ENCODE measurements at regions not wholly inside any gene's neighbourhood (a gene's known extent, or its start where the extent isn't known, plus 50 kb on each side); places are given as distances from the start of the nearest gene placed in this dataset.
"Not testable (repeated sequence)": the region's sequence is repeated elsewhere in the genome, so short reads cannot be mapped to it uniquely, and the experiment has no call there.

GRCh38 chr1:120267894-120268551, 91.7 kb upstream of the SEC22B start:
- H3K36me3 Mint-ChIP-seq (ENCODE audit: low read depth); H3K4me3 Mint-ChIP-seq; H3K4me1 Mint-ChIP-seq (ENCODE audit: low read depth); DNase-seq (ENCODE audit: low spot score); H3K27me3 Mint-ChIP-seq (ENCODE audit: low read depth); H3K27ac Mint-ChIP-seq; H3K9me3 Mint-ChIP-seq: not testable (repeated sequence)

GRCh38 chr1:120264564-120264963, 88.2 kb upstream of the SEC22B start:
- H3K27me3 Mint-ChIP-seq (ENCODE audit: low read depth); H3K36me3 Mint-ChIP-seq (ENCODE audit: low read depth); H3K4me1 Mint-ChIP-seq (ENCODE audit: low read depth); H3K4me3 Mint-ChIP-seq; H3K27ac Mint-ChIP-seq; DNase-seq (ENCODE audit: low spot score); H3K9me3 Mint-ChIP-seq: not testable (repeated sequence)

DNA sequence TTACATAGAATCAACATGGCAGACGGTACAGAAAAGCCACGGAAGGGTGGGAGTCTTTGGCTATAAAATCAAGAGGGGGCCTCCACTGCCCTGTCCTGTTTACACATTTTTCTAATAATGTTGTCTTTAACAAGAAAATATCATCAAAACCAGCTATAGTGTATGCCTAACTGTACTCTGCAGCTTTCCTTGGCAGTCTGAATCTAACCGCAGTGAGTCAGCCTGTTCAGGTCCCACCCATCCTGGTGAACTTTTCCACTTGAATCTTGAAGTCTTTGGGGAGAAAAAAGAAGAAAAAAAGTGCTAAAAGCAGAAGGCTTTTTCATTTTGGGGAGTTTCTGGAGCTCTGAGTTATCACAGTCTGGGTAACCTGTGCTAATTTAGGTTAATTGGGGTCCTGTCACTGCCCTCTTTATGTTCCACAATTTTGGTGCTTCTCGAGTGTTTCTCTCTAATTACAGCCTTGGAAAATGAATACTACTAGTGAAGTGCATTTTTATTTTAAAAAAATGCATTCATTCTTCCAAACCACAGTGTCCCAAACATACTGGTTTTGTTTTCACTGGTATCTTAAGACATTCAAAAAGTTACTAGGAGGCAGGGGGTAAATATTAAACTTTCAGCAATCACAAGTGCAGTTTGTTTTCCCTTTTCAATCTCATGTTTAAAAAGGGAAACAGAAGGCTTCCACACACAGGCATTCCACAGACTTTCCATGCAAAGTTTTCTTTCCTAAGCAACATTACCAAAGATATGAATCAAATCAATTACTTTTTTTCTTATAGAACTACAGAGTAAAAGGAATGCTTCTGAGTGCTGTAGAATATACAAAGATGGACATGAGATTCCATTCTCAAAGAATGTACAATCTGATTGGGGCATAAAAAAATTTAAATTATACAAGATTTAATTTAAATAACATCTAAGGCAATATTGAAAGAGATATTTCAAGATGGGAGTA, 86.8 kb upstream of the SEC22B start:
- not testable (repeated sequence) for H3K27ac Mint-ChIP-seq

DNA sequence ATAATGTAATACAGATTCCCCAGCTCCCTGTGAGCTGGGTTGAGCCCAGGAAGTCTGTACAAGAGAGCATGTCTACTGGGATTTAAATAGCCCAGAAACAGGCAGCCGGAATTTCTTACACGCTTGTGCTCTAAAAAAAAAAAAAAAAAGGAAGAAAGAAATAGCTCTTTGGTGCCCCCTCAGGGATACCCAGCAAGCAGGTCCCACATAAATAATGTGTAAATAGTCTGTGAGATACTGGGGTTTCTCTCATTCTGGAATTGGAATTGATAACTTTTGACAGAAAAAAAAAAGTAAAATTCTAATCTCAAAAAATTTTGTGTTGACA, 81.4 kb upstream of the SEC22B start:
- not testable (repeated sequence) for H3K9me3 Mint-ChIP-seq; DNase-seq (ENCODE audit: low spot score); H3K36me3 Mint-ChIP-seq (ENCODE audit: low read depth); H3K27me3 Mint-ChIP-seq (ENCODE audit: low read depth); H3K4me1 Mint-ChIP-seq (ENCODE audit: low read depth); H3K27ac Mint-ChIP-seq; H3K4me3 Mint-ChIP-seq

More for the DNA sequence above, 86.8 kb upstream of the SEC22B start:
- H3K4me3 Mint-ChIP-seq; H3K27me3 Mint-ChIP-seq (ENCODE audit: low read depth); H3K36me3 Mint-ChIP-seq (ENCODE audit: low read depth); DNase-seq (ENCODE audit: low spot score); H3K4me1 Mint-ChIP-seq (ENCODE audit: low read depth); H3K9me3 Mint-ChIP-seq: not testable (repeated sequence)

GRCh38 chr1:120257064-120257777, 80.9 kb upstream of the SEC22B start:
- not testable (repeated sequence) for H3K4me1 Mint-ChIP-seq (ENCODE audit: low read depth); H3K36me3 Mint-ChIP-seq (ENCODE audit: low read depth); DNase-seq (ENCODE audit: low spot score); H3K9me3 Mint-ChIP-seq; H3K4me3 Mint-ChIP-seq; H3K27ac Mint-ChIP-seq; H3K27me3 Mint-ChIP-seq (ENCODE audit: low read depth)

DNA sequence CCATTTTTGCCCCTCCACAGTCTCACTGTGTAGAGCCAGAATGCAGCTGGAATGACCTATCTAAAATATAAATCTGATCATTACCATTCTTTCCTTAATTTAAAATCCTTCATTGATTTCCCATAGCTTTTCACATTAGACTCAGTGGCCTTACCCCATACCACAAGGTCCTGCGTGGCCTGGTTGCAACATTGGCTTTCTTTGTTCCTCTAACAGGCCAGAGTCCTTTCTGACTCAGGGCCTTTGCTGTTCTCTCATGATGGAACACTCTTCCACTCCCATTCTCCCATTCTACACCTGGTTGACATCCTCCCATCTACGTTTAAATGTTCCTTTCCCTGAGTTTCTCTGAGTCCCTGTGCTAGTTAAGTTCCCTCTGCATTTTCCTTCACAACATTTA, 74.4 kb upstream of the SEC22B start:
- H3K9me3 Mint-ChIP-seq; H3K36me3 Mint-ChIP-seq (ENCODE audit: low read depth); H3K27ac Mint-ChIP-seq; H3K4me3 Mint-ChIP-seq; H3K27me3 Mint-ChIP-seq (ENCODE audit: low read depth); H3K4me1 Mint-ChIP-seq (ENCODE audit: low read depth); DNase-seq (ENCODE audit: low spot score): not testable (repeated sequence)

DNA sequence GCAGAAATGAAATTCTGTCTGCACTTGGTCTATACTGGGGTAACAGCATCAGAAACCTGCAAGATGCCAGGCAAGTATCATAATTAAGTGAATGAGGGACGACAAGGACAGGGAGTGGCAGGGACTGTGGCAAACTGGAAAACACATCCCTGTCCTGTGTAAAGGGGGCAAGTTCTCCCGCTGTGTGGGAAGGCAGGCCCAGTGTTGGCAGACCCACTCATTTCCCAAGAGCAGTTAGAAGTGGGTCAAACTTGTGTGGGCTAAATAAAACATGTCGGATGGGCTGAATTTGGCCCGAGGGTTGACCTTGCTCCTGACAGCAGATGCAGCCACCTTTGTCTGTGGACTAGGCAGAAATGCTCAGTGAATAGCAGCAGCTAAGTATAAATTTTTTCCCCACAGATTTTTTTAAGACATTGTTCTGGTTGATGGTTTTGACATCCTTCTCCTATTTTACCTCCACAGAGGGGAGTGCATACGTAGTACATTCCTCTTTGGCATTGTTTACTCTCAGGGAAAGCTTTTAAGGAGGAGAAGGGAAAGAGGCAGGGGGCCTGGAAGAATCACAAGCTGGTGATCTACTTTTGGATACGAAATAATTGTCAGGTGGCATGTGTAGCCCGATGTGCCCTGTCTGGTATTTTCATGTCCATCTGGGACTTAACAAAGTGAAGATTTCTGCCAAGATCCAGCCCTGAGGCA, 72.6 kb upstream of the SEC22B start:
- H3K27me3 Mint-ChIP-seq (ENCODE audit: low read depth); DNase-seq (ENCODE audit: low spot score); H3K27ac Mint-ChIP-seq; H3K4me1 Mint-ChIP-seq (ENCODE audit: low read depth); H3K36me3 Mint-ChIP-seq (ENCODE audit: low read depth); H3K4me3 Mint-ChIP-seq; H3K9me3 Mint-ChIP-seq: not testable (repeated sequence)

- not testable (repeated sequence) for H3K27me3 Mint-ChIP-seq (ENCODE audit: low read depth); H3K4me3 Mint-ChIP-seq; DNase-seq (ENCODE audit: low spot score); H3K27ac Mint-ChIP-seq; H3K4me1 Mint-ChIP-seq (ENCODE audit: low read depth); H3K36me3 Mint-ChIP-seq (ENCODE audit: low read depth); H3K9me3 Mint-ChIP-seq
Observed at GRCh38 chr1:120248203-120248602, 71.9 kb upstream of the SEC22B start.

GRCh38 chr1:120243867-120244266, 67.5 kb upstream of the SEC22B start:
- not testable (repeated sequence) for DNase-seq (ENCODE audit: low spot score); H3K27ac Mint-ChIP-seq; H3K27me3 Mint-ChIP-seq (ENCODE audit: low read depth); H3K9me3 Mint-ChIP-seq; H3K4me1 Mint-ChIP-seq (ENCODE audit: low read depth); H3K36me3 Mint-ChIP-seq (ENCODE audit: low read depth); H3K4me3 Mint-ChIP-seq

GRCh38 chr1:120242582-120242981, 66.3 kb upstream of the SEC22B start:
- DNase-seq (ENCODE audit: low spot score); H3K4me3 Mint-ChIP-seq; H3K27ac Mint-ChIP-seq; H3K4me1 Mint-ChIP-seq (ENCODE audit: low read depth); H3K9me3 Mint-ChIP-seq; H3K27me3 Mint-ChIP-seq (ENCODE audit: low read depth); H3K36me3 Mint-ChIP-seq (ENCODE audit: low read depth): not testable (repeated sequence)

- not testable (repeated sequence) for H3K36me3 Mint-ChIP-seq (ENCODE audit: low read depth); H3K27ac Mint-ChIP-seq; H3K4me1 Mint-ChIP-seq (ENCODE audit: low read depth); H3K4me3 Mint-ChIP-seq; H3K27me3 Mint-ChIP-seq (ENCODE audit: low read depth); DNase-seq (ENCODE audit: low spot score); H3K9me3 Mint-ChIP-seq
Observed at GRCh38 chr1:120241868-120242267, 65.5 kb upstream of the SEC22B start.

GRCh38 chr1:120240181-120240580, 63.9 kb upstream of the SEC22B start:
- not testable (repeated sequence) for H3K4me3 Mint-ChIP-seq; H3K27me3 Mint-ChIP-seq (ENCODE audit: low read depth); H3K4me1 Mint-ChIP-seq (ENCODE audit: low read depth); DNase-seq (ENCODE audit: low spot score); H3K27ac Mint-ChIP-seq; H3K36me3 Mint-ChIP-seq (ENCODE audit: low read depth); H3K9me3 Mint-ChIP-seq

DNA sequence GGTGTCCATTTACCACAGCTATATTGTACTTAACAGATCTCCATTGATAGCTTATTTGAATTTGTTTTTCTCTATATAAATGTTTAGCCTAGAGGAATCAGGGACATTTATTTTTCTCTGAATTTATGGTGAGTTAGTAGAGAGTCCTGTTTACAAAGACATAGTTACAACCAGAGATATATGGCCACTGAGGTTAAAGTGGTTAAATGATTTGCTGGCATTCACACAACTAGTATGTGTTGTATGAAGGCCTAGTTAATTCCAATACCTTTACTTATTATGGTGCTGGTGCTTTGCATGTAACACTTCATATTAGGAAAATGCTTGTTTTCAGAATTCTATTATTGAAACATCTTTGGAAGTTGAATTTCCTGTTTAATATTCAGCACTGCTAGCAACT, 63.0 kb upstream of the SEC22B start:
- H3K4me1 Mint-ChIP-seq (ENCODE audit: low read depth) = not testable (repeated sequence)

DNA sequence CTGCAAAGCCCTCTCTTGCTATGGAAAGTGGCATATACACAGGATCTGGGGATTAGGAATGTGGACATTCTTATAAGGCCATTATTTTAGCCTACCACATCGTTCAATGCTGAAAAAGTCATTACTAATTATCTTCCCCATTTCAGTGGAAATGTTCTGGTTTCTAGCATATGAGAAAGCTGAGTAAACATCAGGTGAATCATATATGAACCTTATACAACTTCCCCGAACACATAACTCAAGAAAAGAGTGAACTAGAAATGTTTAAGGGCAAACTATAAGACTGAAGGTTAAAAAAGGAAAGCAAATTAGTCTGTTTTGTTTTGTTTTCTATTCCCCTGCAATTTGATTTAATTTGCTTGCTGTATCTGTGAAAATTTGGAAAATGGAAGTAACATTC, 62.5 kb upstream of the SEC22B start:
- not testable (repeated sequence) for H3K4me3 Mint-ChIP-seq; H3K9me3 Mint-ChIP-seq; DNase-seq (ENCODE audit: low spot score); H3K27ac Mint-ChIP-seq; H3K4me1 Mint-ChIP-seq (ENCODE audit: low read depth); H3K27me3 Mint-ChIP-seq (ENCODE audit: low read depth); H3K36me3 Mint-ChIP-seq (ENCODE audit: low read depth)

More for the DNA sequence above, 63.0 kb upstream of the SEC22B start:
- H3K27me3 Mint-ChIP-seq (ENCODE audit: low read depth); DNase-seq (ENCODE audit: low spot score); H3K27ac Mint-ChIP-seq; H3K36me3 Mint-ChIP-seq (ENCODE audit: low read depth); H3K4me3 Mint-ChIP-seq; H3K9me3 Mint-ChIP-seq: not testable (repeated sequence)

All from T-helper 2 cell treated with Interferon-gamma antibody and Interleukin-4, amounts not matched to agents 5 μg/mL and 100 μg/mL, for 36 hours (primary cell).